Neural crest cell (in vitro differentiated cells): ENCODE measurements at regions not wholly inside any gene's neighbourhood (a gene's known extent, or its start where the extent isn't known, plus 50 kb on each side); places are given as distances from the start of the nearest gene placed in this dataset.

Source experiments
- DNase-seq: peaks from one replicate; pipeline ENCODE4 v3.0.0; 2021; ENCODE audit warnings: low read depth, mixed read lengths, low spot score
- H3K27ac Mint-ChIP-seq: one replicate; pipeline ENCODE4 v1.8.0; 2021; ENCODE audit warnings: mild to moderate bottlenecking, mixed read lengths; ENCODE audit not compliant: unreplicated experiment
- H3K27me3 Mint-ChIP-seq: 2 replicates; pipeline ENCODE4 v1.8.0; 2021; ENCODE audit warnings: low read depth, mild to moderate bottlenecking, mixed read lengths
- H3K36me3 Mint-ChIP-seq: 2 replicates; pipeline ENCODE4 v1.8.0; 2021; ENCODE audit warnings: low read depth, mild to moderate bottlenecking, mixed read lengths
- H3K4me1 Mint-ChIP-seq: 2 replicates; pipeline ENCODE4 v1.8.0; 2021; ENCODE audit warnings: mixed read lengths
- H3K4me3 Mint-ChIP-seq: one replicate; pipeline ENCODE4 v1.8.0; 2021; ENCODE audit warnings: mild to moderate bottlenecking, mixed read lengths
- H3K9me3 Mint-ChIP-seq: 2 replicates; pipeline ENCODE4 v1.8.0; 2021; ENCODE audit warnings: mixed read lengths
- CTCF ChIP-seq: fragments of 200-600 bp; sonication (generic); conservative IDR thresholded peaks from 2 replicates; pipeline ENCODE4 v1.5.0; 2021; ENCODE audit warnings: antibody characterized with exemption, mild to moderate bottlenecking

GRCh38 chr11:134581966-134582769, 170.1 kb upstream of the B3GAT1 start:
- H3K27me3 Mint-ChIP-seq, result no peaks in the 10 kb centered on the region
- H3K9me3 Mint-ChIP-seq, result no peaks in the 10 kb centered on the region
- no peak overlapping the region for H3K4me3 Mint-ChIP-seq
- no peak for DNase-seq
- no peak overlapping the region for H3K27ac Mint-ChIP-seq
- no peaks in the 10 kb centered on the region for H3K36me3 Mint-ChIP-seq
- H3K4me1 Mint-ChIP-seq, result peaks cover 19% of the 10 kb centered on the region
- TF ChIP-seq CTCF, result no peak

- Mint-ChIP-seq H3K4me1 (peaks cover 19% of the 10 kb centered on the region), H3K27me3 (no peaks in the 10 kb centered on the region), H3K4me3 (no peak overlapping the region), H3K36me3 (no peaks in the 10 kb centered on the region), H3K27ac (no peak overlapping the region), H3K9me3 (no peaks in the 10 kb centered on the region)
- DNase-seq, result no peak
- no peak for TF ChIP-seq CTCF
Observed at GRCh38 chr11:134581121-134581626, 169.1 kb upstream of the B3GAT1 start.

GRCh38 chr11:134580610-134580975, 168.6 kb upstream of the B3GAT1 start:
- Mint-ChIP-seq H3K9me3 (no peaks in the 10 kb centered on the region), H3K27me3 (no peaks in the 10 kb centered on the region)
- DNase-seq, result no peak

GRCh38 chr11:134579724-134580609, 167.9 kb upstream of the B3GAT1 start:
- no peak for TF ChIP-seq CTCF
- H3K9me3 Mint-ChIP-seq, result no peaks in the 10 kb centered on the region
- no peak overlapping the region for H3K4me3 Mint-ChIP-seq
- no peaks in the 10 kb centered on the region for H3K27me3 Mint-ChIP-seq
- no peak for DNase-seq
- no peak overlapping the region for H3K27ac Mint-ChIP-seq
- H3K4me1 Mint-ChIP-seq, result peaks cover 14% of the 10 kb centered on the region
- no peaks in the 10 kb centered on the region for H3K36me3 Mint-ChIP-seq

More at GRCh38 chr11:134580610-134580975, 168.6 kb upstream of the B3GAT1 start:
- H3K36me3 Mint-ChIP-seq, result no peaks in the 10 kb centered on the region
- peaks cover 19% of the 10 kb centered on the region for H3K4me1 Mint-ChIP-seq
- TF ChIP-seq CTCF, result no peak
- no peak overlapping the region for H3K4me3 Mint-ChIP-seq
- H3K27ac Mint-ChIP-seq, result no peak overlapping the region

GRCh38 chr11:134578807-134579723, 167.0 kb upstream of the B3GAT1 start:
- no peak overlapping the region for H3K4me3 Mint-ChIP-seq
- no peaks in the 10 kb centered on the region for H3K9me3 Mint-ChIP-seq
- no peak for DNase-seq
- H3K27me3 Mint-ChIP-seq, result no peaks in the 10 kb centered on the region
- H3K4me1 Mint-ChIP-seq, result peaks cover 7% of the 10 kb centered on the region
- peak overlapping the region; percentile 89 for H3K27ac Mint-ChIP-seq
- H3K36me3 Mint-ChIP-seq, result no peaks in the 10 kb centered on the region
- TF ChIP-seq CTCF, result peak; percentile 42
